ENCODE measurements at regions not wholly inside any gene's neighbourhood (a gene's known extent, or its start where the extent isn't known, plus 50 kb on each side); places are given as distances from the start of the nearest gene placed in this dataset.
"Not testable (repeated sequence)": the region's sequence is repeated elsewhere in the genome, so short reads cannot be mapped to it uniquely, and the experiment has no call there.

DNA sequence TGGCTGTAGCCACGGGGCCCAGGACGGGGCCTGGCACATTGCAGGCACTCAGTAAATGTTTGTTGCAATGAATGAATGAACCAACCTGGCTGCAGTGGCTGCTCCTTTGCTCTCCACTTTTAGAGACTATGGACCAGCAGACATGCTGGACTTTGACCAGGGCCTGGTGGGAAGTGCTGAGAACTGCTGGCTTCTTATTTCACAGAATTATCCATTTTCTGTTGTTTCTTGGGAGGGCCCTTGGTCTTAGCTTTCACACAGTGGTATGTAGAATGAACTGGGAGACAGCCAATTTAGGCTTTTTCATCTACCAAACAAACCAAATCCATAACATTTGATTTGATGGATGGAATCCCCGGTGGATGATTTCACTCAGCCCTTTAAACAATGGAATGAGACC is 78.0 kb upstream of the LHFPL2 start:
- no peak for DNase-seq

DNA sequence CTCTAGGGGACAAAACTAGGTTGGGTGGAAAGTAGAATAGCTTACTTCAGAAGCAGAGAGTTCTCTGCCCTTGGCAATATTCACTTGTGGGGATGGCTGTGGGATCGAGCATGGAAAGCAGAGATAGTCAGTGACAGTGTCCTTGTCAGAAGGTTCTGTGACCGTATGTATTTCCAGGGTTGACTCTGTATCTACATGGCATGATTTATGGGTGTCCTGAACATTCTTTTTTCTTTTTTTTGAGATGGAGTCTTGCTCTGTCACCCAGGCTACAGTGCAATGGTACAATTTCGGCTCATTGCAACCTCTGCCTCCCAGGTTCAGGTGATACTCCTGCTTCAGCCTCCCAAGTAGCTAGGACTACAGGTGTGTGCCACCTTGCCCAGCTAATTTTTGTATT is 77.4 kb upstream of the LHFPL2 start:
- DNase-seq = no peak

DNA sequence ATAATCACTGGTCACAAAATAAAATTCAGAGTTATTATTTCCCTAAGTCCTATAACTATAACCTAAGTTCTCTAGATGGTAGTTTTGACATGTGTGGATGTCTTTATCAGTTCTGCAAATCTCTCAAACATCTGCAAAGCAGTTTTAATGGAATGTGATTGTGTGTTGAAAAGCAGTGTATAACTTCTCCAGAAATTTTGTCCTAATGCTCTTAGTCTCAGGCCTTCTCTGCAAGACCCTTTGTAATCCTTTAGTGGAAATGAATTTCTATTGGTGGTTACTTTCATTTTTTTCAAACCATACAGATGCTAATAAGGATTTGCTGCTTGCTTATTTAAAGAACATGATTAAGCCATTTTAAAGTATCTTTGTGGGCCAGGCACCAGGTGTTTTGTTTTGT is 75.5 kb upstream of the LHFPL2 start:
- DNase-seq = no peak

DNA sequence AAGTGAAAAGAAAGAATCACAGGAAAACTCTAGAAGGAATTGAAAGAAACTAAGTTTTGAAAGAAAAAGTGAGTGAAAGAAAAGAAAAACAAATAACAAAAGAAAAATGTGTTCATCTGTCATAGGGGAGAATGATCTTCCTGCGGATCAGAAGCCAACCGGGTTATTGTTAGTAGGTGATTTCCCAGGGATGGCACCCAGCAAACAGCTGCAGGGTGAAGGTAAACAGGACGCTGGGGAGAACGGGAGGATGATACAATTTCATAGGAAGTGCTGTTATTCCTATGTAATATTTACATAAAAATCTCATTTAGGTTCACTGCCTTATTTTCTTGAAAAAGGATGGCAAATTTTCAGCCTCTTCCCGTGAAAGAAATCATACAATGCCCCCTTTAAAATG is 72.4 kb upstream of the LHFPL2 start:
- DNase-seq = no peak

DNA sequence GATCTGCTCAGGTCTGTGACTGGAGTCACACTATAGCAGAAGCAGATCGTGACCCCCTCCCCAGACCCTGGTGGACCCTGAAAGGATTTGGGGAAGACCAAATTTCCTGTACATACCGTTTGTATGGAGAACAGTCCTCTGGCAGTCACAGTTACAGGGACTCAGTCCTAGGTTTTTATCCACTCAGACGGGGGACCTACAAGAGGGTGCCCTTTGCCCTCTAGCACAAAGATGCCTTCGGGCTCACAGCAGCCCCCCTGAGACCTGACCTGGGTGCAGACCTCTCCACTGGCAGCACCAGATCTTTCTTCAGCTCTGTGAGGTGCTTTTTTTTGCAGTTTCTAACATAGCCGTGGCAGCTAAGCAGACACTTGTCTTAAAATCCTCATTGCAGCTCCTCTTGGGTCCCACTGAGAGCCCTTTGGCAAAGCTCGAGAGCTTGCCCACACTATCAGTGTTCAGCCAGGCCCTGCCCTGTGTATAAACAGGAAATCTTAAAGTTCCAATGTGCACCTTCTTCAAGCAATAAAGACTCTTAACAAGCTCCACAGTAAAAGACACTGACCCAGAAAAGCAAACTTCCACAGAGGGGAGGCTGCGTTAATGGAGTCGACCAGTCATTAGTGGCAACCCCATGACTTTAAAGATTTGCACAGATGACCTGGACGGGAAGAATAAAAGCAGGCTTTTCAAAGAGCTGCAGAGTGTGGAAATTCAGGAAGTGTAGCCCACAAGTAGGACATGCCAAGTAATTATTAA is 71.8 kb upstream of the LHFPL2 start:
- DNase-seq = peak in 1 of 2 donors; percentile 7

DNA sequence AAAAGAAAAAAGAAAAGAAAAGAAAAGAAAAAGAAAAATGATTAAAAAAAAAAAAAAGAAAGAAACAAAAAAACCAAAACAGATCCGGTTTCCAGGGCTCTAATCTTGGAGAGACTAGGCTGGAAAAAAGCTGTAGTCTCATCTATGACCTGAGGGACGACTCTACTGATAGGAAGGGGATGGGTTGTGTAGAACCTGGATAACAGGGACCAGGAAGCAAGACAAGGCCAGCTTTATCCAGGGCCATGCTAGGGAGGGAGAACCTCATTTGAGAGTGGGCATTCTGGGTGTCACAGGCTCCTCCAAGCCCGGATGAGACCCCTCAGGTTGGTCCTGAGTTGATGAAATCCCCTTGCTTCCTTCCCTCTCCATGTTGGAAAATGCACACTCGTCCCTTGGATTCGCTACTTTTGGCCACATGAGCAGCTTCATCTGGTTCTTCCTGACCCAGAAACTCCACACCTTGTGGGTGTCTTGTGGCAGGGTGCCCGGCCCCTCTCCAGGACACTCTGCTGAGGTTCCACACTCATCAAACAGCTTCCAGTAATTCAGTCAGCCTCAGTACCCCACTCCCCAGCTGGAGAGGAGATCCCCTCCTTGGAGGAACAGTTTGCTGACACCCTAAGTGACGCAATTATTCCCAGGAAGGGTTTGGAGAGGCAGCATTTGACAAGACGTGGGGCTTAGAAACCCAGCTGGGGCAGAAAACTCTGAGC is 71.1 kb upstream of the LHFPL2 start:
- no peak for DNase-seq

DNA sequence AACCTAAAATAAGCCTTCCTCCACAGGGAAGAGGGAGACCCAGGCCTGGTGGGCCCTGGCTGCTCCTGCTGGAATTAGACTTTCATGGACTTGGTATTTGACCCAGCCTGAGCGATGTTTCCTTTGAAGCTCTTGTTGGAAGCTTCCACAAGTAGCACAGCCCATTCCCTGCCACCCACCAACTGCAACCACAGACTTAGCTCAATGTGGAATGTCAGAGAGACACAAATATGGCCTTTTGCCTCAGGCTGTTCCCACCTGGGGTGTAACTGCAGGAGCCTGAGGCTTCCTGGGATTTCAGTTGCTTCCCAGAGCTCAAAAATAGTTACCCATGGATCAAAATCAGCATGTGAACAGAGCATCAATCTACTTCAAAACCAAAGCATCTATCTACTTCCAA is 70.3 kb upstream of the LHFPL2 start:
- DNase-seq = no peak

DNA sequence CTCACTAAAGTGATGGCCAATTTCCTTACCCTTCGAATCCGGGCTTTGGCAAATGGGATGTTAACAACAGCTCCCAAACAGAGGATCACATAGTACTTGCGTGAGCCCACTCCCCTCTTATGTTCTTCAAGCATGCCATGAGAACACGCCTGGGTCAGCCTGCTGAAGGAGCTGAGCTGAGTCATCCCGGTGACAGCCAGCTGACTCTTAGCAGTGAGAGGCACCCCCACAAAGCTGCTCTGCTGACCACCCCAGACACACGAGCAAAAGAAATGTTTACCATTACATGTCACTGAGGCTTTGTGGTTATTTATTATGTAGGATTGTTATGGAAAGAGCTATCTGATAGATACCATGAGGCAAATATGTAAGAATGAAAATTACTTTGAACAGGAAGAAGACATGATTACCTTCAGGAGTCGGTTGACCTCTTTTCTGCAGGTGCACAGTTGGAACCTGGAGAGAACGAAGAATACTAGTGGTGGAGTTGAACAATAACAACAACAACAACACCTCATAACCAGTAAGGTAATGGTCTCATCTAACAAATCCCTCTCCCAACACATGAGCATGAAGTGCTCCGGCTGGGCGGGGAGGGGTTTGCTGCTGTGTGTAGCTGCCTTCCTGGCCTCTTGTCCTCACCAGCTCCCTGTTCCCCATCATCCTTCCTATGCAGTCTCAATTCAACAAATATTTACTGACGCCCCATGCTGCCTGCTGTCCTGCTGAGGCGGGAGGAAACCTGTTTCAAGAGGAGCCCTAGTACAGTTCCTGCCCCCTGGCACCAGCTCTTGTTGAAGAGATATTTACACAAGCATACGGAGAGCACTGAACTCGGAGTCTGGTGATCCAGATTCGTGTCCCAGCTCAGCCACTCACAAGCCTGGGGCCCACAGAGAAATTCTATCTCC is 69.4 kb upstream of the LHFPL2 start:
- DNase-seq = no peak

DNA sequence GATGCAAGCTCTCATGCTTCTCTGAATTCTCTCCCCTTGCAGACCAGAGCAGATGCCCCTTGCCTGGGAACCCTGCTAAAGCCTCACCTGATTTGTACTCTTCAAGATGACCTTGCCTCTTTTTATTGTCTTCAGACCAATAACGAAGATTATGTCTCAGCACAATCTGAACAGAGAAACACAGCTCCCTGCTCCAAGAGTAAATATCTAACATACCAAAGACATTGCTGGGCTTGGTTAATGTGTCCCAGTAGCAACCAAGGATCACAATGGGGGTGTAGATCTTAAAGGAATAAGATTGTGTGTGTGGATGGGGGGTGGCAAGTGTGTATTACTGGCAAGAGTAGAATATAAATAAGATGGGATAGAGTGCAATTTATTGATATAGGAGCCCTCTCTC is 67.6 kb upstream of the LHFPL2 start:
- DNase-seq = no peak

DNA sequence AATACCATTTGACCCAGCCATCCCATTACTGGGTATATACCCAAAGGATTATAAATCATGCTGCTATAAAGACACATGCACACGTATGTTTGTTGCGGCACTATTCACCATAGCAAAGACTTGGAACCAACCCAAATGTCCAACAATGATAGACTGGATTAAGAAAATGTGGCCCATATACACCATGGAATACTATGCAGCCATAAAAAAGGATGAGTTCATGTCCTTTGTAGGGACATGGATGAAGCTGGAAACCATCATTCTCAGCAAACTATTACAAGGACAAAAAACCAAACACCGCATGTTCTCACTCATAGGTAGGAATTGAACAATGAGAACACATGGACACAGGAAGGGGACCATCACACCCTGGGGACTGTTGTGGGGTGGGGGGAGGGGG is 66.8 kb upstream of the LHFPL2 start:
- not testable (repeated sequence) for DNase-seq

DNA sequence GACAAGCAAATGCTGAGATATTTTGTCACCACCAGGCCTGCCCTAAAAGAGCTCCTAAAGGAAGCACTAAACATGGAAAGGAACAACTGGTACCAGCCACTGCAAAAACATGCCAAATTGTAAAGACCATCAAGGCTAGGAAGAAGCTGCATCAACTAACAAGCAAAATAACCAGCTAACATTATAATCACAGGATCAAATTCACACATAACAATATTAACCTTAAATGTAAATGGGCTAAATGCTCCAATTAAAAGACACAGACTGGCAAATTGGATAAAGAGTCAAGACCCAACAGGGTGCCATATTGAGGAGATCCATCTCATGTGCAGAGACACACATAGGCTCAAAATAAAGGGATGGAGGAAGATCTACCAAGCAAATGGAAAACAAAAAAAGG is 63.1 kb upstream of the LHFPL2 start:
- not testable (repeated sequence) for DNase-seq

DNA sequence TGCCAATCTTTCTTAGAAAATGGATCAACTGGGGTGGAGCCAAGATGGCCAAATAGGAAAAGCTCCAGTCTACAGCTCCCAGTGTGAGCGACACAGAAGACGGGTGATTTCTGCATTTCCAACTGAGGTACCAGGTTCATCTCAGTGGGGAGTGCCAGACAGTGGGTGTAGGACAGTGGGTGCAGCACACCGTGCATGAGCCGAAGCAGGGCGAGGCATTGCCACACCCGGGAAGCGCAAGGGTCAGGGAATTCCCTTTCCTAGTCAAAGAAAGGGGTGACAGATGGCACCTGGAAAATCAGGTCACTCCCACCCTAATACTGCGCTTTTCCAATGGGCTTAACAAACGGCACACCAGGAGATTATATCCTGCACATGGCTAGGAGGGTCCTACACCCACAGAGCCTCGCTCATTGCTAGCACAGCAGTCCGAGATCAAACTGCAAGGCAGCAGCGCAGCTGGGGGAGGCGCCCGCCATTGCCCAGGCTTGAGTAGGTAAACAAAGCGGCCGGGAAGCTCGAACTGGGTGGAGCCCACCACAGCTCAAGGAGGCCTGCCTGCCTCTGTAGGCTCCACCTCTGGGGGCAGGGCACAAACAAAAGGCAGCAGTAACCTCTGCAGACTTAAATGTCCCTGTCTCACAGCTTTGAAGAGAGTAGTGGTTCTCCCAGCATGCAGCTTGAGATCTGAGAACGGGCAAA is 61.3 kb upstream of the LHFPL2 start:
- DNase-seq = not testable (repeated sequence)

DNA sequence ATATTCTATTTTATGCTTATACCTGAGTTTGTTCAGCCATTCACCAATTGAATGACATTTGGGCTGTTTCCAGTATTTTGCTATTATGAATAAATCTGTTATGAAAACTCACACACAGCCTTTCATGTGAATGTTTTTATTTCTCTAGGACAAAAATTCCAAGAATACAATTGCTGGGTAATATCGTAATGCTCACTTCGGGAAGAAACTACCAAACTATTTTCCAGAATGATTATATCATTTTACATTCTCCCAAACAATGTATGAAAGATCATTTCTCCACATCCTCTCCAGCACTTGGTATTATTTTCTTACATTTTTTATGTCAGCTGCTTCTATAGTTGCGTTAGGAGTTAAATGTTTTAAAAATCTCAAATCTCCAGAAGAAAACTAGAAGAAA is 58.3 kb upstream of the LHFPL2 start:
- DNase-seq = no peak

DNA sequence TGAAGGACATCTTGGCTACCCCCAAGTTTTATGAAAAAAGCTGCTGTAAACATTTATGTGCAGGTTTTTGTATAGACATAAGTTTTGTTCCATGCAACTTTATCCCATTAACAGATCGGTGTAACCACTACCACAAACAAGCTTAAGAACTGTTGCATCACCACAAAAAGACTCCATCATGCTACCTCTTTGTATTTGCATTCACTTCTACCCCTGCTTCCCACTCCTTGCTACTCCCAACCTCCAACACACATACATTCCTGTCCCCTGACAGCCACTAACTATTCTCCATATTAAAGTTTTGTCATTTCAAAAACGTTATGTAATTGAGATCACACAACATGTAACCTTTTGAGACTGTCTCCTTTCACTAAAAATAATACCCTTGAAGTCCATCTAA is 57.8 kb upstream of the LHFPL2 start:
- DNase-seq = no peak

DNA sequence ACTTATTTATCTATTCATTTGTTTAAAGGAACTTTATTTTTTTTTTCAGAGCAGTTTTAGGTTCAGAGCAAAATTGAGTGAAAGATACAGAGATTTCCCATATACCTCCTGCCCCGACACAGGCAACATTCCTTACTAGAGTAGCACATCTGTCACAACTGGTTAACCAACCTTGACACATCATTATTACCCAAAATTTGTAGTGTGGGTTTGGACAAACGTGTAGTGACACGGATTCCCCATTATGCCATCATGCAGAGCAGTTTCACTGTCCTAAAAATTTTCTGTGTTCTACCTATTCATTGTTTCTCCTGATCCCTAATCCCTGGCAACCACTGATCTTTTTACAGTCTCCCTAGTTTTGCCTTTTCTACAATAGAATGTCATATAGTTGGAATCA is 57.3 kb upstream of the LHFPL2 start:
- DNase-seq = no peak

DNA sequence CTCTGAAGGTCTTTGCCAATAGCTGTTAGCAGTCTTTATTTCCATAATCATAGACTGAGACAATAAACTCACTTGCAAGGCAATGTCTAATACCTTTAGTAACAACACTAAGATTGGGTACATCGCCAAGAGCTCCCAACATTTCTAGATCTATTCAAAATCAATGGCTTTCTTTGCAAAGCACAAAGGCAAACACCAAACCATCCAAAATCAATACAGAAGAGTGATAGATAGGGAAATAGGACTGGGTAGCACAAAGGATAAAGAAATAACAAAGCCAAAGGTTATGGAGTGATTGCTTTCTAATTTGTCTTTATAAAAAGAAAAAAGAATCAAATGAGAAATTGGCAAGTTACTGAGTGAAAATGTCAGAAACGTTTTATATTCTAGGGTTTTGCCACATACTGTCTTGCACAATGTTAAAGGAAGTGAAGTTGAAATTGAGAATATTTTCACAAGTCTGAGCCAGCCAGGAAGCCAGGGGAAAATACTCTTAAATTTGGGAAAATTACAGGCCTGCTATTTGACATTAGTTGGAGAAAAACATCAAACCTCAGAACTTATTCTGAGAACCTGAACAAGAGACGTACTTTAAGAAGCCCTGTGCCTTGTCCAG is 53.3 kb upstream of the LHFPL2 start:
- DNase-seq = peak; percentile 47 to 54

DNA sequence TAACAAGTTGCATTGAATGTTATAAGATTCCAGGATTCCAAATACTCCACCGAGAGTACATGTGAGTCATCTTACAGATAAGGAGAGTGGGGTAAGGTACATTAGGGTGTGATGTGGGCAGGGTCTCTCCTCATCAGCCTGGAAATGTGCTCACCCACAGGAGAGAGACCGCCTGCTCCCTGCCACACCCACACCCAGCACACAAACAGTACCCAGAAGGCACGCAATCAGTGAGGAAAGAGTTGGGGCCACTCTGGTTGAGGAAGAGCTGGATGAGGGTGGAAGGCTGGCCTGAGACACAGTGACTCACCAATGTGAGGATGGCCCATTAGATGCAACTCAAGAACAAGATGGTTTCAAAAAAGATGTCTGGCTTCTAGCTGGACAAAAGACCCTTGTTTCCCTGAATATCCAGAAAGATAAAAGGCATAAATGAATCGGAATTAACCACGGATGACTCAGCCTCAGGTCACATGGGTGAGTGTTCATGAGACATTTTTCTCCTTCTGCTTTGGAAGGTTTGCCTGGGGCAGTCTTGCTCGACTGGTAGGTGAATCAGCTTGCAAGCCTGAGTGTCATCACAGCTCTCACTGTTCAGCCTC is 51.1 kb upstream of the LHFPL2 start:
- DNase-seq = peak; percentile 65 to 84

DNA sequence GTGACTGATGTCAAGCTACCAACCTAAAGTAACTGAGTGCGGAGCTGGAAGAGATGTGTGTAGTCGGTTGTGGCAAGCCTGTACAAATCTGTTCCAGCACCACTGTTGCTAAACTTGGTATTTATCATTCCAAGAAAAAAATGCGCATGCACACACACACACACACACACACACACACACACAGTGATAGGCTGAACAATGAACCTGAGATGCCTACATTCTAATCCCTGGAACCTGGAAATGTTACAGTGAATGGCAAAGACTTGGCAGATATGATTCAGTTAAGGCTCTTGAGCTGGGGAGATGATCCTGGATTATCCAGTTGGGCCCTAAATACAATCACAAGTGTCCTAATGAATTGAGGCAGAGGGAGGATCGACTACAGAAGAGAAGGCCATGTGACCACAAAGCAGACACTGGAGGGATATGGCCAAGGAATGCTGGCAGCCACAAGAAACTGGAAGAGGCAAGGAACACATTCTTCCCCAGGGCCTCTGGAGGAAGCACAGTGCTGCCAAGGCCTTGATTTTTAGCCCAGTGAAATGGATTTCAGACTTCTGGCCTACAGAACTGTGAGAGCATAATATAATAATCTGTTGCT is 49.7 kb upstream of the LHFPL2 start:
- no peak for DNase-seq

All from inflammatory macrophage treated with lipopolysaccharide for 1 hour (primary cell).